GM23338 (cell line): ENCODE measurements at regions not wholly inside any gene's neighbourhood (a gene's known extent, or its start where the extent isn't known, plus 50 kb on each side); places are given as distances from the start of the nearest gene placed in this dataset.

Source experiments
- CREB1 ChIP-seq: fragments of 250-450 bp; sonication (Bioruptor Pico); IDR thresholded peaks from 2 replicates; pipeline ENCODE4 v1.5.0; 2020; ENCODE audit warnings: low read depth, mild to moderate bottlenecking, moderate library complexity
- CTCF ChIP-seq, 2 experiments: fragments of 200-600 bp in 1 of 2; sonication (generic) in 1 of 2; conservative IDR thresholded peaks; 2 replicates each; pipeline versions ENCODE4 v1.5.1 to v1.6.1; 2016 to 2017; ENCODE audit warnings: antibody characterized with exemption in 2 of 2, low read depth in 2 of 2, mild to moderate bottlenecking in 2 of 2, moderate library complexity in 1 of 2
- ETS1 ChIP-seq: IDR thresholded peaks from 2 replicates; pipeline ENCODE4 v1.6.1; 2016; ENCODE audit warnings: antibody characterized with exemption
- EZH2 ChIP-seq: fragments of 200-600 bp; sonication (generic); IDR thresholded peaks from one replicate; pipeline ENCODE4 v1.8.0; 2017; ENCODE audit warnings: antibody characterized with exemption, mild to moderate bottlenecking, low read depth; ENCODE audit not compliant: unreplicated experiment
- EZH2phosphoT487 ChIP-seq: fragments of 200-600 bp; sonication (generic); IDR thresholded peaks from one replicate; pipeline ENCODE4 v1.8.1; 2018; ENCODE audit warnings: antibody characterized with exemption; ENCODE audit not compliant: unreplicated experiment
- JUNB ChIP-seq: IDR thresholded peaks from one replicate; pipeline ENCODE4 v1.6.1; 2016; ENCODE audit warnings: antibody characterized with exemption; ENCODE audit not compliant: unreplicated experiment
- POLR2AphosphoS5 ChIP-seq: IDR thresholded peaks from 2 replicates; pipeline ENCODE4 v1.6.1; 2016; ENCODE audit warnings: antibody characterized with exemption, low read depth
- REST ChIP-seq: IDR thresholded peaks from one replicate; pipeline ENCODE4 v1.6.1; 2018; ENCODE audit warnings: antibody characterized with exemption; ENCODE audit not compliant: unreplicated experiment
- STAT1 ChIP-seq: IDR thresholded peaks from one replicate; pipeline ENCODE4 v1.6.1; 2016; ENCODE audit warnings: antibody characterized with exemption; ENCODE audit not compliant: unreplicated experiment
- ZNF114 ChIP-seq: fragments of 250-450 bp; sonication (Bioruptor Pico); IDR thresholded peaks from 2 replicates; pipeline ENCODE4 v1.5.0; 2020; ENCODE audit warnings: mild to moderate bottlenecking, moderate library complexity
- ZNF331 ChIP-seq: fragments of 250-450 bp; sonication (Bioruptor Pico); IDR thresholded peaks from 2 replicates; pipeline ENCODE4 v1.5.0; 2020; ENCODE audit warnings: low read depth, mild to moderate bottlenecking, moderate library complexity

- TF ChIP-seq CTCF (conservative IDR thresholded peaks at IDR 0.05; ENCODE audit: low read depth in 2 of 2) (no peak), EZH2 (no peak), POLR2AphosphoS5 (no peak), CREB1 (CRISPR knock-in tag) (no peak), EZH2phosphoT487 (no peak), ZNF331 (no peak), ZNF114 (no peak), REST (no peak), ETS1 (no peak), JUNB (no peak), STAT1 (no peak)
These were observed 205.9 kb downstream of the HACE1 start for GRCh38 chr6:104653781-104654180.
